Body of pancreas (tissue), 4 donors: ENCODE measurements at regions not wholly inside any gene's neighbourhood (a gene's known extent, or its start where the extent isn't known, plus 50 kb on each side); places are given as distances from the start of the nearest gene placed in this dataset.
"Not testable (repeated sequence)": the region's sequence is repeated elsewhere in the genome, so short reads cannot be mapped to it uniquely, and the experiment has no call there.

Experiments
- ATAC-seq: fragments of 150-250 bp; one replicate; pipeline ENCODE4 v1.9.1; 2016
- DNase-seq, 4 donors: peaks; one replicate each; pipeline ENCODE4 v3.0.0-alpha.2; 2019
- H3K27ac ChIP-seq, 4 donors: fragments of 200-600 bp; sonication (generic); 1 replicate in 3 of 4; 2 replicates in 1 of 4; pipeline versions ENCODE4 v1.5.1 to v1.6.1; 2016 to 2019; ENCODE audit warnings: mild to moderate bottlenecking in 1 of 4, mixed read lengths in 1 of 4, moderate library complexity in 1 of 4
- H3K27me3 ChIP-seq, 2 donors: fragments of 200-600 bp; sonication (generic); one replicate each; pipeline ENCODE4 v1.6.0; 2016; ENCODE audit warnings: mild to moderate bottlenecking in 1 of 2
- H3K36me3 ChIP-seq, 2 donors: fragments of 200-600 bp; sonication (generic); replicated peaks in 1 of 2; 2 replicates each; pipeline ENCODE4 v1.5.1; 2016; ENCODE audit warnings: low read depth in 2 of 2; ENCODE audit not compliant: insufficient read depth in 1 of 2
- H3K4me1 ChIP-seq: fragments of 200-600 bp; sonication (generic); one replicate; pipeline ENCODE4 v1.6.0; 2016
- H3K4me3 ChIP-seq, 2 donors: fragments of 200-600 bp; sonication (generic); 1 replicate in 1 of 2; 2 replicates in 1 of 2; pipeline ENCODE4 v1.5.1; 2016 to 2019
- H3K9me3 ChIP-seq, 3 donors: fragments of 200-600 bp; sonication (generic); 1 replicate in 2 of 3; 2 replicates in 1 of 3; pipeline ENCODE4 v1.5.1; 2016
- POLR2A ChIP-seq, 3 donors: fragments of 450-650 bp; IDR thresholded peaks; one replicate each; pipeline ENCODE4 v1.6.1; 2016; ENCODE audit warnings: antibody characterized with exemption in 3 of 3, mild to moderate bottlenecking in 2 of 3
- WGBS, 2 donors: methylation state at CpG; one replicate each; pipeline ENCODE4 v1.1.5; 2017; 5-methylcytosine and 5-hydroxymethylcytosine counted together
- intact Hi-C: fragments of 100-400 bp; cut with DNase I; formaldehyde crosslinking; loops from one replicate; pipeline ENCODE4 v1.15.1; 2023
- TF ChIP-seq, protein P1 (sequence below), 7 experiments: fragments of 450-650 bp in 4 of 7; fragments of 200-600 bp in 3 of 7; sonication (generic) in 3 of 7; IDR thresholded peaks; one replicate each; pipeline ENCODE4 v1.5.1; 2016 to 2019; ENCODE audit warnings: antibody characterized with exemption in 7 of 7

DNA sequence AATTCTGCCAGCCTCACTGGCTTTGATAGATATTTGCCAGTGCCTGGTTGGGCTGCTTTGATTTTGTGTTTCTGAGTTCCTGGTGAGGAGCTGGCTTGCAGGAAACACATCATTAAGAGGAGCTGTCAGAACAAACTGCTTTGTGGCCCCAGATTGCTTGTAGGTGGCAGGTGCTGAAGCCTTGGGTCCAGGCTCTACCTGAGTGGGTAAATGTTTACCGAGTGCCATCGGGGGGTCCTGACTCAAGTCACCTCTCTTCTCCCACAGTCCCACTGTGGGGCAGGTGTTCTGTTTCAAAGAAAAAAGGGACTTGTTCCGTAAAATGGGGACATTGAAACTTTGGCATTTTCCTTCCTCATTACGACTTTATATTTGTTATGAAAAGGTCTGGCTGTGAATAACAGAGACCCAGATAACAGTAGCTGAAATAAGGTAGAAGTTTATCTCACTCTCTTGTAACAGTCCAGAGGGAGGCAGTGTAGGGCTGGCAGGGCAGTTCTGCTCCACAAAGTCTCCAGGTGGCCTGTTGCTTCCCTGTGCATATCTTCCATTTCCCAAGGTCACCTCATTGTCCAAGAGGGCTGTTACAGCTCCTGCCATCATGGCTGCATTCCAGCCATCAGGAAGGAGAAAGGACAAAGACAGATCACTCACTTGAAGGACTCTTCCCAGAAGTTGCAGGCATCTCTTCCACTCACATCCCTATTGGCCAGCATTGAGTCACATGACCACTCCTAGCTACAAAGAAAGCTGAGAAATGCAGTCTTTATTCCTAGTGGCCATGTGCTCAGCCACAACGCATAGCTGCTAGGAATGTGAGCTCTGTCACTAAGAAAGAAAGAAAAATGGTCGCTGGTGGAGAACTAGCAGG lies 149.9 kb upstream of the KCNG1 start:
- TF ChIP-seq POLR2A (IDR thresholded peaks at IDR 0.05): no peak
- TF ChIP-seq, protein P1, sequence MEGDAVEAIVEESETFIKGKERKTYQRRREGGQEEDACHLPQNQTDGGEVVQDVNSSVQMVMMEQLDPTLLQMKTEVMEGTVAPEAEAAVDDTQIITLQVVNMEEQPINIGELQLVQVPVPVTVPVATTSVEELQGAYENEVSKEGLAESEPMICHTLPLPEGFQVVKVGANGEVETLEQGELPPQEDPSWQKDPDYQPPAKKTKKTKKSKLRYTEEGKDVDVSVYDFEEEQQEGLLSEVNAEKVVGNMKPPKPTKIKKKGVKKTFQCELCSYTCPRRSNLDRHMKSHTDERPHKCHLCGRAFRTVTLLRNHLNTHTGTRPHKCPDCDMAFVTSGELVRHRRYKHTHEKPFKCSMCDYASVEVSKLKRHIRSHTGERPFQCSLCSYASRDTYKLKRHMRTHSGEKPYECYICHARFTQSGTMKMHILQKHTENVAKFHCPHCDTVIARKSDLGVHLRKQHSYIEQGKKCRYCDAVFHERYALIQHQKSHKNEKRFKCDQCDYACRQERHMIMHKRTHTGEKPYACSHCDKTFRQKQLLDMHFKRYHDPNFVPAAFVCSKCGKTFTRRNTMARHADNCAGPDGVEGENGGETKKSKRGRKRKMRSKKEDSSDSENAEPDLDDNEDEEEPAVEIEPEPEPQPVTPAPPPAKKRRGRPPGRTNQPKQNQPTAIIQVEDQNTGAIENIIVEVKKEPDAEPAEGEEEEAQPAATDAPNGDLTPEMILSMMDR (IDR thresholded peaks at IDR 0.05): no peak
- H3K27me3 ChIP-seq: no peaks in the 10 kb centered on the region
- H3K27ac ChIP-seq: no peak overlapping the region
- DNase-seq (no peak), ATAC-seq (no peak)
- H3K4me3 ChIP-seq: no peak overlapping the region
- H3K36me3 ChIP-seq: no peaks in the 10 kb centered on the region
- WGBS, 2 donors: 54 to 68% methylated on average over 6 of the region's 6 CpGs
- no peaks in the 10 kb centered on the region for H3K4me1 ChIP-seq
- no peaks in the 10 kb centered on the region for H3K9me3 ChIP-seq
- intact Hi-C loops: no loop called here

DNA sequence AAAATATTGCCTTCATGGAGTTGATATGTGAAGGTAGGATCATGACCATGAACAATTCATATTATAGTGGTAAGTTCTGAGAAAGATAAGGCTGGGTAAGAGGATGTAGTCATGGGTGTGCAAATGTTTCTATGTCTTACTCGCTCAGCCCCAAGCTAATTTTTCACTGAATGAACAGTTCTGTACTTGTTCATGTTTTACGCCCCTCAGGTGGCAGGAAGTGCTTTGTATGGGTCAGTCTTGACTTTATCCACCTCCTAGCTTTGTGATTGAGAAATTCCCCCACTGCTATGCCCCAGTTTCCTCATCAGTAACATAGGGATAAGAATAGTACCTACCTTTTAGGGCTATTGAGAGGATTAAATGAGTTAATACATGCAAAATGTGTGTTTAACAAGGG lies 148.2 kb upstream of the KCNG1 start:
- intact Hi-C loops: no loop called here
- ATAC-seq (no peak), DNase-seq (no peak)
- H3K9me3 ChIP-seq: no peaks in the 10 kb centered on the region
- TF ChIP-seq POLR2A (IDR thresholded peaks at IDR 0.05): no peak
- TF ChIP-seq, protein P1 (IDR thresholded peaks at IDR 0.05): no peak
- H3K36me3 ChIP-seq: no peaks in the 10 kb centered on the region
- no peak overlapping the region for H3K4me3 ChIP-seq
- H3K27ac ChIP-seq: no peak overlapping the region
- 59 to 70% methylated on average over 2 of the region's 2 CpGs for WGBS, 2 donors
- no peaks in the 10 kb centered on the region for H3K4me1 ChIP-seq
- H3K27me3 ChIP-seq: no peaks in the 10 kb centered on the region

DNA sequence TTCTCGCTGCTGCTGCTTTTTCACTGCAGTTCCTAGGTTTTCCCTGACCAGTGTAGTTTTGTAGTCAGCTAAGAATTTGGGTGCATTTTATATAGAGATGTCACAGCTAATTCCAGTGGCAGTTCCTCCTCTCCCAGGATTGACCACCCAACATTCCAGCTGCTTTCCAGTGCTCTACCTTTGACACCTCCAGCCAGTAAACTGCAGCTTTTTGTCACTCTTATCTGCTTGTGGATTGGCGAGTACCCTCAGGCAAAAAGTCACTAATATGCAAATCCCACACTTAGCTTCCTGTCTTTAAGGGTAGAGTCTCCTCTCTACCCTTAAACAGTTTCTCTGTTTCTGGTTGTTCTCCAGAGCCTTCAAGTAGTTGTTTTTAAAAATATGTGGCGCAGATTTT lies 146.9 kb upstream of the KCNG1 start:
- Histone ChIP-seq H3K27ac (no peak overlapping the region), H3K9me3 (no peaks in the 10 kb centered on the region), H3K4me1 (no peaks in the 10 kb centered on the region), H3K27me3 (no peaks in the 10 kb centered on the region), H3K36me3 (no peaks in the 10 kb centered on the region), H3K4me3 (no peak overlapping the region)
- 69 to 70% methylated on average over 3 of the region's 3 CpGs for WGBS, 2 donors
- no peak for ATAC-seq
- intact Hi-C loops: no loop called here
- DNase-seq: no peak
- TF ChIP-seq, protein P1 (IDR thresholded peaks at IDR 0.05): no peak
- no peak for TF ChIP-seq POLR2A (IDR thresholded peaks at IDR 0.05)

DNA sequence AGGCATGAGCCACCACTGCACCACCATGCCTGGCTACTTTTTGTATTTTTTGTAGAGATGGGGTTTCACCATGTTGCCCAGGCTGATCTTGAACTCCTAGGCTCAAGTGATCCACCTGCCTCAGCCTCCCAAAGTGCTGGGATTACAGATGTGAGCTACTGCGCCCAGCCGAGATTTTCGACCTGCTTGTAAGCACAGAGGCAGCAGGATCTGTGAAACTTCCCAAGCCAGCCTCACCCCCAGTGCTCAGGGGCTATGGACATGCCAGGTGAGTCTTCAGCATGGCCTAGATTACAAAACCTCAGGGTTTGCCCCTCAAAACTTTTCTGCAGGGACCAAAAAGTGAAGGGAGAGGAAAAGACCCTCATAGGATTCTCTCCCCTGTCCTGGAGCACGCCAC lies 145.0 kb upstream of the KCNG1 start:
- DNase-seq, H3K27me3 ChIP-seq, intact Hi-C loops, H3K4me1 ChIP-seq, H3K27ac ChIP-seq, ATAC-seq, H3K4me3 ChIP-seq, H3K9me3 ChIP-seq, H3K36me3 ChIP-seq: not testable (repeated sequence)
- 62 to 63% methylated on average over 2 to 4 of the region's 4 CpGs for WGBS, 2 donors

DNA sequence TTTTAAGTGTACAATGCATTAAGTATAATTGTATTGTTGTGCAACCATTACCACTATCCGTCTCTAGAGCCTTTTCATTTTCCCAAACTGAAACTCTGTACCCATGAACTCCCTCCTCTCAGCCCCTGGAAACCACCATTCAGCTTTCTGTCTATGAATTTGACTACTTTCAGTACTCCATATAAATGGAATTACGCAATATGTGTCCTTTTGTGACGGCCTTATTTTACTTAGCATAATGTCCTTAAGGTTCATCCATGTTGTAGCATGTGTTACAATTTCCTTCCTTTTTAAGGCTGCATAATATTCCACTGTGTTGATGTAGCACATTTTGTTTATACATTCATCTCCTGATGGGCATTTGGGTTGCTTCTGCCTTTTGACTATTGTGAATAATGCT lies 143.6 kb upstream of the KCNG1 start:
- WGBS, 2 donors: 44 to 45% methylated on average over 3 of the region's 3 CpGs
- DNase-seq: no peak
- Histone ChIP-seq H3K4me1 (no peaks in the 10 kb centered on the region), H3K4me3 (no peak overlapping the region), H3K27ac (no peak overlapping the region), H3K27me3 (no peaks in the 10 kb centered on the region), H3K9me3 (no peaks in the 10 kb centered on the region), H3K36me3 (no peaks in the 10 kb centered on the region)
- ATAC-seq: no peak
- no peak for TF ChIP-seq POLR2A (IDR thresholded peaks at IDR 0.05)
- TF ChIP-seq, protein P1 (IDR thresholded peaks at IDR 0.05): no peak
- intact Hi-C loops: no loop called here
